GM23338 (cell line): ENCODE measurements at regions not wholly inside any gene's neighbourhood (a gene's known extent, or its start where the extent isn't known, plus 50 kb on each side); places are given as distances from the start of the nearest gene placed in this dataset.

Experiments used
- ATAC-seq: fragments of 200-7000 bp; cut with Tn5 transposase; 3 replicates; pipeline ENCODE4 v1.9.1; 2020
- DNase-seq: peaks from one replicate; pipeline ENCODE4 v3.0.0-alpha.2; 2015; ENCODE audit warnings: low spot score
- H2AFZ ChIP-seq: fragments of 200-600 bp; sonication (generic); 2 replicates; pipeline ENCODE4 v1.8.0; 2016; ENCODE audit warnings: antibody characterized with exemption, mild to moderate bottlenecking, moderate library complexity
- H3F3A ChIP-seq: fragments of 200-600 bp; sonication (generic); replicated peaks from 2 replicates; pipeline ENCODE4 v1.8.0; 2017; ENCODE audit warnings: antibody characterized with exemption, mixed run types, low read depth
- H3K27ac ChIP-seq: fragments of 200-600 bp; sonication (generic); 2 replicates; pipeline ENCODE4 v1.6.1; 2016; ENCODE audit warnings: low read depth
- H3K27me3 ChIP-seq: fragments of 200-600 bp; sonication (generic); 2 replicates; pipeline ENCODE4 v1.8.0; 2016; ENCODE audit warnings: mild to moderate bottlenecking, mixed run types, moderate library complexity; ENCODE audit not compliant: insufficient read depth
- H3K36me3 ChIP-seq: fragments of 200-600 bp; sonication (generic); 2 replicates; pipeline ENCODE4 v1.8.0; 2016; ENCODE audit warnings: mild to moderate bottlenecking; ENCODE audit not compliant: insufficient read depth
- H3K4me1 ChIP-seq: fragments of 200-600 bp; sonication (generic); 2 replicates; pipeline ENCODE4 v1.8.0; 2016; ENCODE audit warnings: mild to moderate bottlenecking, moderate library complexity; ENCODE audit not compliant: insufficient read depth
- H3K4me2 ChIP-seq: fragments of 200-600 bp; sonication (generic); 2 replicates; pipeline ENCODE4 v1.7.1; 2017; ENCODE audit warnings: mixed run types
- H3K4me3 ChIP-seq: fragments of 200-600 bp; sonication (generic); 2 replicates; pipeline ENCODE4 v1.6.1; 2016; ENCODE audit warnings: mixed run types
- H3K79me2 ChIP-seq: fragments of 200-600 bp; sonication (generic); replicated peaks from 2 replicates; pipeline ENCODE4 v1.8.0; 2017; ENCODE audit warnings: mild to moderate bottlenecking; ENCODE audit not compliant: insufficient read depth
- H3K9me2 ChIP-seq: fragments of 200-600 bp; sonication (generic); 2 replicates; pipeline ENCODE4 v1.8.0; 2017; ENCODE audit not compliant: insufficient read depth
- H4K20me1 ChIP-seq: fragments of 200-600 bp; sonication (generic); replicated peaks from 2 replicates; pipeline ENCODE4 v1.8.0; 2017; ENCODE audit warnings: mild to moderate bottlenecking; ENCODE audit not compliant: insufficient read depth
- H3K27ac Mint-ChIP-seq: 2 replicates; pipeline ENCODE4 v1.8.0; 2020; ENCODE audit warnings: inconsistent platforms, mild to moderate bottlenecking, moderate library complexity, mixed read lengths
- H3K27me3 Mint-ChIP-seq: 3 replicates; pipeline ENCODE4 v1.8.0; 2022; ENCODE audit warnings: low read depth, mild to moderate bottlenecking, moderate library complexity, mixed read lengths, inconsistent platforms; ENCODE audit not compliant: insufficient read depth, poor library complexity
- H3K36me3 Mint-ChIP-seq: 3 replicates; pipeline ENCODE4 v1.8.0; 2021; ENCODE audit warnings: low read depth, mild to moderate bottlenecking, inconsistent platforms, moderate library complexity, mixed read lengths
- H3K4me1 Mint-ChIP-seq: 3 replicates; pipeline ENCODE4 v1.8.0; 2020; ENCODE audit warnings: mild to moderate bottlenecking, inconsistent platforms, mixed read lengths
- H3K4me3 Mint-ChIP-seq: 3 replicates; pipeline ENCODE4 v1.8.0; 2021; ENCODE audit warnings: moderate library complexity, mild to moderate bottlenecking, inconsistent platforms, mixed read lengths
- H3K9me3 Mint-ChIP-seq: 3 replicates; pipeline ENCODE4 v1.8.0; 2020; ENCODE audit warnings: moderate library complexity, mild to moderate bottlenecking, inconsistent platforms, mixed read lengths
- CREB1 ChIP-seq: fragments of 250-450 bp; sonication (Bioruptor Pico); IDR thresholded peaks from 2 replicates; pipeline ENCODE4 v1.5.0; 2020; ENCODE audit warnings: low read depth, mild to moderate bottlenecking, moderate library complexity
- CTCF ChIP-seq, 2 experiments: fragments of 200-600 bp in 1 of 2; sonication (generic) in 1 of 2; conservative IDR thresholded peaks; 2 replicates each; pipeline versions ENCODE4 v1.5.1 to v1.6.1; 2016 to 2017; ENCODE audit warnings: antibody characterized with exemption in 2 of 2, low read depth in 2 of 2, mild to moderate bottlenecking in 2 of 2, moderate library complexity in 1 of 2
- ETS1 ChIP-seq: IDR thresholded peaks from 2 replicates; pipeline ENCODE4 v1.6.1; 2016; ENCODE audit warnings: antibody characterized with exemption
- EZH2 ChIP-seq: fragments of 200-600 bp; sonication (generic); IDR thresholded peaks from one replicate; pipeline ENCODE4 v1.8.0; 2017; ENCODE audit warnings: antibody characterized with exemption, mild to moderate bottlenecking, low read depth; ENCODE audit not compliant: unreplicated experiment
- JUNB ChIP-seq: IDR thresholded peaks from one replicate; pipeline ENCODE4 v1.6.1; 2016; ENCODE audit warnings: antibody characterized with exemption; ENCODE audit not compliant: unreplicated experiment
- NANOG ChIP-seq: IDR thresholded peaks from 2 replicates; pipeline ENCODE4 v1.6.1; 2016; ENCODE audit warnings: antibody characterized with exemption, borderline replicate concordance
- POLR2AphosphoS5 ChIP-seq: IDR thresholded peaks from 2 replicates; pipeline ENCODE4 v1.6.1; 2016; ENCODE audit warnings: antibody characterized with exemption, low read depth
- REST ChIP-seq: IDR thresholded peaks from one replicate; pipeline ENCODE4 v1.6.1; 2018; ENCODE audit warnings: antibody characterized with exemption; ENCODE audit not compliant: unreplicated experiment
- STAT1 ChIP-seq: IDR thresholded peaks from one replicate; pipeline ENCODE4 v1.6.1; 2016; ENCODE audit warnings: antibody characterized with exemption; ENCODE audit not compliant: unreplicated experiment
- ZNF114 ChIP-seq: fragments of 250-450 bp; sonication (Bioruptor Pico); IDR thresholded peaks from 2 replicates; pipeline ENCODE4 v1.5.0; 2020; ENCODE audit warnings: mild to moderate bottlenecking, moderate library complexity
- ZNF331 ChIP-seq: fragments of 250-450 bp; sonication (Bioruptor Pico); IDR thresholded peaks from 2 replicates; pipeline ENCODE4 v1.5.0; 2020; ENCODE audit warnings: low read depth, mild to moderate bottlenecking, moderate library complexity
- ZNF462 ChIP-seq: fragments of 250-450 bp; sonication (Bioruptor Pico); IDR thresholded peaks from 2 replicates; pipeline ENCODE4 v1.5.0; 2020; ENCODE audit warnings: mild to moderate bottlenecking, moderate library complexity

GRCh38 chr18:24885276-24885675, 424.8 kb downstream of the HRH4 start (continued):
- TF ChIP-seq EZH2 (no peak), NANOG (no peak), ETS1 (no peak)

GRCh38 chr18:24894880-24895279, 434.4 kb downstream of the HRH4 start:
- no peaks in the 10 kb centered on the region for H3K36me3 ChIP-seq
- Mint-ChIP-seq H3K4me3 (no peak overlapping the region), H3K9me3 (peaks cover 1% of the 10 kb centered on the region; the same call in 1 of the 3 replicates), H3K27ac (no peak overlapping the region), H3K36me3 (peaks cover 1% of the 10 kb centered on the region; the same call in 1 of the 3 replicates), H3K4me1 (peaks cover 13% of the 10 kb centered on the region), H3K27me3 (peaks cover 5% of the 10 kb centered on the region)
- H4K20me1 ChIP-seq = no peaks in the 10 kb centered on the region
- H3K79me2 ChIP-seq = no peaks in the 10 kb centered on the region
- DNase-seq (no peak), ATAC-seq (no peak)
- H3K27ac ChIP-seq = no peak overlapping the region
- H2AFZ ChIP-seq = no peak overlapping the region
- peaks cover 10% of the 10 kb centered on the region; the same call in 1 of the 2 replicates for H3K9me2 ChIP-seq
- H3K4me3 ChIP-seq = no peak overlapping the region
- TF ChIP-seq REST (no peak), ZNF114 (CRISPR knock-in tag) (no peak), ZNF331 (CRISPR knock-in tag) (no peak), POLR2AphosphoS5 (no peak), CTCF (conservative IDR thresholded peaks at IDR 0.05; ENCODE audit: low read depth in 2 of 2) (no peak), CREB1 (CRISPR knock-in tag) (no peak), ZNF462 (CRISPR knock-in tag) (no peak), JUNB (no peak), STAT1 (no peak)
- H3K4me1 ChIP-seq = peaks cover 3% of the 10 kb centered on the region; the same call in 1 of the 2 replicates
- H3F3A ChIP-seq = no peaks in the 10 kb centered on the region
- no peak overlapping the region for H3K4me2 ChIP-seq
- no peaks in the 10 kb centered on the region for H3K27me3 ChIP-seq
